Brain pericyte (primary cell): ENCODE measurements at regions not wholly inside any gene's neighbourhood (a gene's known extent, or its start where the extent isn't known, plus 50 kb on each side); places are given as distances from the start of the nearest gene placed in this dataset.

ENCODE experiments used
- DNase-seq: peaks from one replicate; pipeline ENCODE4 v3.0.0-alpha.2; 2012; ENCODE audit warnings: low read depth, low spot score

- DNase-seq: no peak
Measured at GRCh38 chr2:122481717-122482116, 726.3 kb downstream of the TSN start.

- DNase-seq: no peak
Measured at GRCh38 chr2:122486086-122486485, 730.6 kb downstream of the TSN start.

- no peak for DNase-seq
Measured at GRCh38 chr2:122486705-122487415, 731.4 kb downstream of the TSN start.

GRCh38 chr2:122491011-122491410, 735.6 kb downstream of the TSN start:
- DNase-seq: no peak

GRCh38 chr2:122500316-122501105, 745.1 kb downstream of the TSN start:
- DNase-seq: no peak

- no peak for DNase-seq
Measured at GRCh38 chr2:122506620-122507019, 751.2 kb downstream of the TSN start.

- no peak for DNase-seq
Measured at GRCh38 chr2:122507261-122507660, 751.8 kb downstream of the TSN start.

- DNase-seq: no peak
Measured at GRCh38 chr2:122512091-122512490, 756.6 kb downstream of the TSN start.

GRCh38 chr2:122514451-122514996, 759.1 kb downstream of the TSN start:
- no peak for DNase-seq

GRCh38 chr2:122515731-122516290, 760.4 kb downstream of the TSN start:
- DNase-seq: no peak

GRCh38 chr2:122516775-122517174, 761.3 kb downstream of the TSN start:
- DNase-seq: no peak

GRCh38 chr2:122519366-122519765, 763.9 kb downstream of the TSN start:
- DNase-seq: no peak

GRCh38 chr2:122519821-122520611, 764.6 kb downstream of the TSN start:
- no peak for DNase-seq

GRCh38 chr2:122523143-122523542, 767.7 kb downstream of the TSN start:
- no peak for DNase-seq

GRCh38 chr2:122523981-122524380, 768.5 kb downstream of the TSN start:
- no peak for DNase-seq

GRCh38 chr2:122525336-122525735, 769.9 kb downstream of the TSN start:
- no peak for DNase-seq

- DNase-seq: no peak
Measured at GRCh38 chr2:122528061-122528460, 772.6 kb downstream of the TSN start.

- no peak for DNase-seq
Measured at GRCh38 chr2:122528958-122529705, 773.7 kb downstream of the TSN start.

- no peak for DNase-seq
Measured at GRCh38 chr2:122530814-122531213, 775.4 kb downstream of the TSN start.

- no peak for DNase-seq
Measured at GRCh38 chr2:122531290-122532071, 776.0 kb downstream of the TSN start.
